A549 (cell line): ENCODE measurements at regions not wholly inside any gene's neighbourhood (a gene's known extent, or its start where the extent isn't known, plus 50 kb on each side); places are given as distances from the start of the nearest gene placed in this dataset.

Experiments used
- CHD2 ChIP-seq: fragments of 150-350 bp; IDR thresholded peaks from 2 replicates; pipeline ENCODE4 v1.6.1; 2014; ENCODE audit warnings: low read length; ENCODE audit not compliant: partially characterized antibody
- MAFK ChIP-seq: fragments of 450-650 bp; IDR thresholded peaks from 2 replicates; pipeline ENCODE4 v1.6.1; 2014; ENCODE audit not compliant: partially characterized antibody
- MYC ChIP-seq: IDR thresholded peaks from 2 replicates; pipeline ENCODE4 v1.6.1; 2012; ENCODE audit warnings: mild to moderate bottlenecking, inconsistent platforms, low read length, improper control_type of control experiment, borderline replicate concordance
- POLR2A ChIP-seq: IDR thresholded peaks from 2 replicates; pipeline ENCODE4 v1.6.1; 2012; ENCODE audit warnings: mild to moderate bottlenecking, low read length
- POLR2AphosphoS2 ChIP-seq: conservative IDR thresholded peaks from 2 replicates; pipeline ENCODE4 v1.6.1; 2012; ENCODE audit warnings: low read length, improper control_type of control experiment, inconsistent platforms
- RCOR1 ChIP-seq: fragments of 150-350 bp; IDR thresholded peaks from 2 replicates; pipeline ENCODE4 v1.6.1; 2014; ENCODE audit warnings: antibody characterized with exemption, low read length, low read depth
- REST ChIP-seq: fragments of 200-600 bp; sonication (generic); IDR thresholded peaks from 2 replicates; pipeline ENCODE4 v1.6.1; 2016; ENCODE audit warnings: antibody characterized with exemption, mild to moderate bottlenecking, moderate library complexity
- RFX5 ChIP-seq: fragments of 450-650 bp; IDR thresholded peaks from 2 replicates; pipeline ENCODE4 v1.7.1; 2014; ENCODE audit warnings: antibody characterized with exemption, mild to moderate bottlenecking, moderate library complexity
- RNF2 ChIP-seq: fragments of 200-600 bp; sonication (generic); IDR thresholded peaks from 2 replicates; pipeline ENCODE4 v1.6.1; 2016; ENCODE audit warnings: low read depth, mild to moderate bottlenecking, antibody characterized with exemption, moderate library complexity, borderline replicate concordance
- SMC3 ChIP-seq: fragments of >200 bp; sonication (Bioruptor Twin); formaldehyde crosslinking; IDR thresholded peaks from 3 replicates; pipeline ENCODE4 v1.6.1; 2018; ENCODE audit warnings: inconsistent platforms
- TF ChIP-seq, protein P1 (sequence below): fragments of >200 bp; sonication (Bioruptor Twin); formaldehyde crosslinking; IDR thresholded peaks from 3 replicates; pipeline ENCODE4 v1.5.1; 2016
- TF ChIP-seq, protein P2 (sequence below): fragments of 150-350 bp; IDR thresholded peaks from 2 replicates; pipeline ENCODE4 v1.6.1; 2014; ENCODE audit warnings: low read depth, mild to moderate bottlenecking, low read length
- TF ChIP-seq, protein P3 (sequence below): fragments of >200 bp; sonication (Bioruptor Twin); formaldehyde crosslinking; IDR thresholded peaks from 3 replicates; pipeline ENCODE4 v1.6.1; 2016

DNA sequence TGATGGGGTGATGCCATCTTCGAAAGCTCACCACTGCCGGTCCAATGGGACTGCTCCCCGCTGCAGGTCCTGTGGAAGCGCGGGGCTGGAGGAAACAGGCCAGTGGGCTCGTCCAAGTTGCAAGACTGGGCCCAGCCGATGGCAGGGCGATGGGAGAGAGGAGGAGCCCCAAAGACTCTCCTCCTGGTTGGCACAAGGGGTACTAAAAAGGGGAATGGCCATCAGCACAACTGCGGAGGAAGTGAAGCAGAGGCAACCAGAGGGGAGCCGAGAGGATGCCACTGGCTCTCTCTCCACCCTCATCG is 357.1 kb downstream of the SHANK2 start:
- TF ChIP-seq POLR2AphosphoS2 = no peak
- TF ChIP-seq, protein P1, sequence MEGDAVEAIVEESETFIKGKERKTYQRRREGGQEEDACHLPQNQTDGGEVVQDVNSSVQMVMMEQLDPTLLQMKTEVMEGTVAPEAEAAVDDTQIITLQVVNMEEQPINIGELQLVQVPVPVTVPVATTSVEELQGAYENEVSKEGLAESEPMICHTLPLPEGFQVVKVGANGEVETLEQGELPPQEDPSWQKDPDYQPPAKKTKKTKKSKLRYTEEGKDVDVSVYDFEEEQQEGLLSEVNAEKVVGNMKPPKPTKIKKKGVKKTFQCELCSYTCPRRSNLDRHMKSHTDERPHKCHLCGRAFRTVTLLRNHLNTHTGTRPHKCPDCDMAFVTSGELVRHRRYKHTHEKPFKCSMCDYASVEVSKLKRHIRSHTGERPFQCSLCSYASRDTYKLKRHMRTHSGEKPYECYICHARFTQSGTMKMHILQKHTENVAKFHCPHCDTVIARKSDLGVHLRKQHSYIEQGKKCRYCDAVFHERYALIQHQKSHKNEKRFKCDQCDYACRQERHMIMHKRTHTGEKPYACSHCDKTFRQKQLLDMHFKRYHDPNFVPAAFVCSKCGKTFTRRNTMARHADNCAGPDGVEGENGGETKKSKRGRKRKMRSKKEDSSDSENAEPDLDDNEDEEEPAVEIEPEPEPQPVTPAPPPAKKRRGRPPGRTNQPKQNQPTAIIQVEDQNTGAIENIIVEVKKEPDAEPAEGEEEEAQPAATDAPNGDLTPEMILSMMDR = no peak
- no peak for TF ChIP-seq RCOR1
- no peak for TF ChIP-seq MAFK
- no peak for TF ChIP-seq POLR2A
- TF ChIP-seq, protein P2, sequence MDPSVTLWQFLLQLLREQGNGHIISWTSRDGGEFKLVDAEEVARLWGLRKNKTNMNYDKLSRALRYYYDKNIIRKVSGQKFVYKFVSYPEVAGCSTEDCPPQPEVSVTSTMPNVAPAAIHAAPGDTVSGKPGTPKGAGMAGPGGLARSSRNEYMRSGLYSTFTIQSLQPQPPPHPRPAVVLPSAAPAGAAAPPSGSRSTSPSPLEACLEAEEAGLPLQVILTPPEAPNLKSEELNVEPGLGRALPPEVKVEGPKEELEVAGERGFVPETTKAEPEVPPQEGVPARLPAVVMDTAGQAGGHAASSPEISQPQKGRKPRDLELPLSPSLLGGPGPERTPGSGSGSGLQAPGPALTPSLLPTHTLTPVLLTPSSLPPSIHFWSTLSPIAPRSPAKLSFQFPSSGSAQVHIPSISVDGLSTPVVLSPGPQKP = no peak
- no peak for TF ChIP-seq REST
- no peak for TF ChIP-seq SMC3
- no peak for TF ChIP-seq RFX5
- no peak for TF ChIP-seq CHD2
- TF ChIP-seq, protein P3, sequence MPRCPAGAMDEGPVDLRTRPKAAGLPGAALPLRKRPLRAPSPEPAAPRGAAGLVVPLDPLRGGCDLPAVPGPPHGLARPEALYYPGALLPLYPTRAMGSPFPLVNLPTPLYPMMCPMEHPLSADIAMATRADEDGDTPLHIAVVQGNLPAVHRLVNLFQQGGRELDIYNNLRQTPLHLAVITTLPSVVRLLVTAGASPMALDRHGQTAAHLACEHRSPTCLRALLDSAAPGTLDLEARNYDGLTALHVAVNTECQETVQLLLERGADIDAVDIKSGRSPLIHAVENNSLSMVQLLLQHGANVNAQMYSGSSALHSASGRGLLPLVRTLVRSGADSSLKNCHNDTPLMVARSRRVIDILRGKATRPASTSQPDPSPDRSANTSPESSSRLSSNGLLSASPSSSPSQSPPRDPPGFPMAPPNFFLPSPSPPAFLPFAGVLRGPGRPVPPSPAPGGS = no peak
- TF ChIP-seq MYC = no peak
- no peak for TF ChIP-seq RNF2
